Skin of body (tissue), 1 donor: ENCODE measurements at regions not wholly inside any gene's neighbourhood (a gene's known extent, or its start where the extent isn't known, plus 50 kb on each side); places are given as distances from the start of the nearest gene placed in this dataset.

ENCODE experiments used
- DNase-seq: peaks from one replicate; lab custom pipeline; 2025; lab: John Stamatoyannopoulos, UW

DNA sequence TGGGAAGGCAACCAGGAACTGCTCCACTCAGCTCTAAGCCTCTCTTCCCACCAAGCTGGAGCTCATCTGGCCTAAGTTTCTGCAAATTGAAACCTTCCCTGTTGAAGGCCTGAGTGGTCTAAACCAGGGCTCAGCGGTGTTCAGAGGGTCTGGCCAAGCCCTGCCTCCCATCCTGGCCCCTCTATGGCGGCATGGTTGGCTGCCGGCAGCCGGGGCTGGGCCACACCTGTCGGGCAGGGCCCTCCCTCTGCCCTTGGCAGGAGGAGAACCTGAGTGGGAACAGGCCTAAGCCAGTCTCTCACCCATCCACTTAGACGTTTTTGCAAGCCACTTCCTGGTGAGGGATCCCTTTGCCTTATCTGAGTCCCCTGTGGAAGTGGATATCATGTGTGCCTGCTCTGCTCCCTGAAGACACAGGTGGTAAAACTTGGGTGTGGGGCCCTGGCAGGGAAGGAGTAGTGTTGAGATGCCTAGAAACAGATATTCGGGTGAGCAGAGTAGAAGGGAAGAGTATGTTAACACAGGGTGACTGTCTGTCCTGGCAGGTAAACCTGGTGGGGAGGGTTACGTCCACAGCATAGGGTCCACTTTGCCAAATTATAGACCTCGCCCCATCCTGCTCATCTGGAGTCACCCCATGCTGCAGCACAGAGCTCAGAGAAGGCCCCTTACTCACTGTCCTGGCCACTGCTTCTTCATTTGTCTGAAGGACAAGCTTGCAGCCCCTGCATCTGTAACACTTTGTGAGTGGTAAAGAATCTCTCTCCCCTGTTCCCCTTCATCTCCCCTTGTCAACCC lies 63.0 kb upstream of the SIX2 start:
- no peak for DNase-seq

DNA sequence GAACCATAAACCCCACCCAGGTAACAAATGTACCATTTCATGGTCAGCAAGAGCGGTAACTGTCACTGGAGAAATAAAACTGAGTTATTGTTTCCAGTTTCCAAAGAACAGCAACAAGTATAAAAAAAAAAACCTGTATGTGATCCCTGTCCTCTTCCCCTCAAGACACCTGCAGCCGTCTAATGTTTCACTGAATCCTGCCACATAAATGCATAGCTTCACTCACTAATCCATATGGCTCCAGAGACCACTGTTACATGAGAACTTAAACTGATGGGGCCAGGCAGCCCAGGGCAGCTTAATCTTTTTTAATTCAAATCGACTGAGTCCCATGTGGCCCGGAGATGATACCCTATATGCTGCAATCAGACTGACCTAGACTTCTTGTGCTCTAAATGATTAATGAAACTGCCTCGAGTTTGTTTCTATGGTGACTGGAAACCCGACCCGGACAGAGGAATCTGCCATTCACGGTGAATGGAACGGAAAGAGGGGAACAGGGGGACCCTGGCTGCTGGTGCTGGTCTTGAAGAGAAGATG lies 60.9 kb upstream of the SIX2 start:
- DNase-seq: no peak

DNA sequence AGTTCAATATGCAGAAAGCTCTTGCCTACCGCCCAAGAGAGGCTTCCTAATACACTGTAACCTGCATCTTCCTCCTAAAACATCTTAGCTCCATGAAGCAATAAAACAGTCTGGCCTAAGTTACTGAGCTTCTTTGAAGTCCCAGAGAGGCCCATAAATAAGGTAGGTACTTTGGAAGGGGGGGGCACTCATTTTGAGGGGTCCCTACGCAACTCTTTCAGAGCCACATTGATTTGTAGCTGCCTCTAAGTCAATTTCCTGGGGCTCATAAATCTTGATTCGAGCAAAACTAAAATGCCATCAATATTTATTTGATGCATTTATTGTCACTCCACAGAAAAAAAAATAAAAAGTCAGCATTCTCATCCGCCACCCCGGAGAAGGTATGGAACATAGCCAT lies 60.4 kb upstream of the SIX2 start:
- DNase-seq: no peak

DNA sequence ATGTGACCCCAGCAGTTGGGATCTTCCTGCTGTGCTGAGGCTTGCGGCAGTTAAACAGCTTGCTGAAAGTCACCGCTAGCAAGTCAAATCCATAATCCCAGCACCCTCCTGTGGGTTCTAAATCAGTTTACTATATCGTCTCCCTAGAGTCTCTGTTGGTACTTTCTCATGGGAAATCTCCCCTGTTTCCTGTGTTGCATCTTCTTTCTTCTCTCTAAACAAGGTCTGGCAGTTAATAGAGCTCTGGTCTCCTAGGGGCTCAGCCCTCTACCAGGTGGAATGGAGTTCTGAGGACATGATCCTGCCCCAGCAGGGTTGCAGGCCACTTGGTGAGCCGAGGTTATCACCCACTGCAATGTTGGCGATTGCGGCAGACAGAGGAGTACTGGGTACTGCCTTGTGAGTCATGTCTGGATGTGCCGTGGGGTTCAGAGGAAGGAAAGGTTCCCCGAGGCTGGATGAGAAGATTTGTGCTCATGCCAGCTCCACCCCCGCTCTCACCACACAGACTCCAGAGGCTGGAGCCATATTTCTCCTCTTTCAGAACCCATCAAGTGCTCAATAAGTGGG lies 59.4 kb upstream of the SIX2 start:
- DNase-seq: no peak

DNA sequence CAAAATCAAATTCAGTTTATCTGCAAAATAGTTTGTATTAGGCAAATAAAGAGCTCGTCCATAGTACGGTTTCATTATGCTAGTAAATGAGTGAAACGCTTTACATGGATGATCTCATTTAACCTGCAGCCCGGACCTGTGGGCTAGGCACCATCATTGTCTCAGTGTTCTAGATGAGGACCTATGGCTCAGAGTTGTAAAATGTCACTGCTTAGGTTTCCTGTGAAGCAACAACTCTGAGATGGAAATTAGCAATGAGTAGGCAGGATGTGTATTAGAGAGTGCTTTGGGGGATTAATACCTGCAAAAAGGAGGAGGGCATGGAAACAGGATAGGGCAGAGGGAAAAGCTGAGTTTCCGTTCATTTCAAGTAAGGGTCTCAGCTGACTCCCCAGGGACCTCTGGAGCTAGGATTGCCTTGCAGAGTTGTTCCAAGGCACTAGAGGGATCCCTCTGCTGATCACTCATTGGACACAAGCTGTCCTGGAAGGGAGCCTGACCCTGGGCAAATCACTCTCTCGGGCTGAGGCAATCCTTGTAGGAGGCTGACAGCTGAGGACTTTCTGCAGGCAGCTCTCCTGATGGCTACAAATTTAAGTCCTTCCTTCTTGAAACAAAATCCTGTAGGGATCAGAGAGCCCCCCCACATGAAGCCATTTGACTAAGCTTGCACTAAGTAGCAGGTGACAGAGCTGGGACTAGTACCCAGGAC lies 58.8 kb upstream of the SIX2 start:
- DNase-seq: no peak
